HG02970 (cell line): ENCODE measurements at regions not wholly inside any gene's neighbourhood (a gene's known extent, or its start where the extent isn't known, plus 50 kb on each side); places are given as distances from the start of the nearest gene placed in this dataset.

Experiments
- ATAC-seq: cut with Tn5 transposase; IDR thresholded peaks from one replicate; pipeline ENCODE4 v1.9.1; 2021; ENCODE audit warnings: mild to moderate bottlenecking, moderate library complexity, moderate number of reproducible peaks; ENCODE audit not compliant: unreplicated experiment, low FRiP score

DNA sequence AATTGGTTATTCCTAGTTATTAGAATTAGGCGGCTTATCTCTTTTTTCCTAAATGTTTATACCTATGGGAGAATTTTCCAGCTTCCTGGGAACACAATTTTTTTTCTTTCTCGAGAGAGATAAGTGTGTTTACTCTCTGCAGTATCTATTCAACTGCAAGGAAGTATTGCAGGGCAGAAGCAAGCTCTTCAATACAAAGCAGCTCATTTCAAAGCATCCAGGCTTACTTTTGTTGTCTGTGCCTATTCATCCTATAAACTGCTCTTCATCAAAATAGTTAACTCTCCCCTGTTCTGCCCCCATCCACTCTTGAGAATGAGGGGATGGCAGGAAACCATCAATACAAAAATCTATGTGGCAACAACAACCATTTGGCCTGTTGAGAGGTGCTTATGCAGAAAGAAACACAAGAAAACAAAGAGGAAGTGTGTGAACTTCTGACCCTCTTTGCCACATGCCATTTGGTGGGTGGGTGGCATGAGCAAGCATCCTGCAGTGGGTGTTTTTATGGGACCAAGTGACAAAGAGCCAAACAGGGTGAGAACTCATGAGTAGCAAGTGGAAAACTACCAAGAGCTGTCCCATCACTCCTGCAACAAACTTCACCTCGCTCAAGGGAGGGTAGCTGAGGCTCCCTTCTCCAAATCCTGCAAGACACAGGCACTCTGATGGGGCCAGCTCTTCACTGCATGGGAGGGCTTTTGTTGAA, 50.6 kb upstream of the MRPS6 start:
- no peak for ATAC-seq

DNA sequence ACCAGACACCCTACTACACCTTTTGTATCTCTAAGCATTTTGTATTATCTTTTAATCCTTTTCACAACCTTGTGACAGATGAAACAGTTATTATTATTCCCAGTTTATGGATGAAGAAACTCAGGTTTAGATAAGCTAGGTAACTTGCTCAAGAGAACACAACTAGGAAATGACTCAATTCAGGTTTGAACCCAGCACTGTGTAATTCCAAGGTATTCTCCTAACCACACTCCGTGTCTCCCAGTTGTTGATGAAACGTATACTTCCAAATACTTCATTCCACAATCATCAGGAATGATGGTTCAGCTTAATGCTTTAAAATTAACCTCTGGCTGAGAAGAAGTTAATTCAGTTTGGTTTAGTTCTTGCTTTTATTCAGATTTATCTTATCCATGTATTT, 51.7 kb upstream of the MRPS6 start:
- ATAC-seq, result no peak

DNA sequence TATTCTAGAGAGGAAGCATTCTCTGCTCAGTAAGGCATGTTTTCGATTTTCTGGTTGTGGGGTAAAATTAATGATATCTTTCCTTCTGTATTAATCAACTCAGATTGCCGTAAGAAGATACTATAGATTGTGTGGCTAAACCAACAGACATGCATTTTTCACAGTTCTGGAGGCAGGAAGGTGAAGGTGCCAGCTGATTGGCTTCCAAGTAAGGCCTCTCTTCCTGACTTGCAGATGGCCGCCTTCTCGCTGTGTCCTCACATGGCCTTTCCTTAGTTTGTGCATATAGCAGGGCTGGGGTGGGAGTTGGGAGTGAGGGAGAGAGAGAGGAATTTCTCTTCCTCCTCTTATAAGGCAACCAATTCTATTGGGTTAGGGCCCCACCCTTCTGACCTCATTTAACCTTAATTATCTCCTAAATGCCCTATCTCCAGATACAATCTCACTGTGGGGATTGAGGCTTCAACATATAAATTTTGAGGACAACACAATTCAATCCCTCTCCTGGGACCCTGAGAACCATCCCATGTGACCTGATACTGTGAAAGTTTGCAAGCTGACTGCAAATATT, 52.3 kb upstream of the MRPS6 start:
- ATAC-seq, result no peak

DNA sequence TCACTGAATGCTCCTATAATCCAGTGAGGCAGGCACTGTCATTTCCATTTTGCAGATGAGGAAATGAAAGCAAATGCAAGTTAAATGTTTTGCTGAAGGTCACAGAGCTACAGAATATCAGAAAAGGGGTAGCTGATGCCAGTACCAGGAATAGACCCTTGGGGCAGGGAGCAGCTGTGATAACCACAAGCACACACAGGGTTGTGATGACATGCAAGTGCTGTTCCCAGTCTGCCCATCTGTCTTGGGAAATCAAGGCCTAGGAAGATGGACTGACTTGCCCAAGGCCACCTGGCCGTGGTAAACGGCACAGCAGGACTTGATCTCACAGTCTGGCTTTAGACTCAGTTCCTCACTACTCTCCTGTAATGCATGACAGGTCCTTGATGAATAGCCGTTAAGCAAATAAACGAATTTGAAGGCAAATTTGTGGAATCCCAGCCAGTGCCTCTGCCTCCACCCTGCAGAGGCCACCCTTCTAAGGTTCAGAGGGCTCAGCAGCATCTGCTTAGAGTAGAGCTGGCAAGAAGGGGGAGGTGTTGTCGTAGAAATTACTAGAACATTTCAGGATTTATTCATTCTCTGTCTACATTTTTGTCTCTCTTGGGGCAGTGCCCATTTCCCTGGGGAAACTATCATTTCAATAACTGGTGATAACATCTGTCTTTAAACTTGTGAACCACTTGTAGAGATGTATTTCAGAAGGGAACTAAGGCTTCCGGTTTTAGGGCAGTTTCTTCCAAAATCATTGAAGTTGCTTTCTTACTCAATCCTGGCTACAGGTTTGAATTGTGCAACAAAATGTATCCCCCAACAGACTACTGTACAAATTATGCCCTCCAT, 53.2 kb upstream of the MRPS6 start:
- peak; percentile 44 for ATAC-seq

DNA sequence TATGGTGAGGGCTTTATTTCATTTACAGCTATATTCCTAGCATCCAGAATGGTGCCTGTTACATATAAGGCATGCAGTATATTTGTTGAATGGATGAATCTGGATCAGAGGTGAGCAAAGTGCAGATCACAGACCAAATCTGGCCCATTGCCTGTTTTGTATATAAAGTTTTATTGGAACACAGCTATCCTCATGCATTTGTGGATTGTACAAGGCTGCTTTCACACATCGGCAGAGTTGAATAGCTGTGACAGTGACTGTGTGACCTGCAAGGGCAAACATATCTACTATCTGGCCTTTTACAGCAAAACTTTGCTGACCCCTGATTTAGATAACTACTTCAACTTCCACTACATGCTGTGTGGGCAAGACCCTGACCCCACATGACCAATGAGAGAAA, 54.0 kb upstream of the MRPS6 start:
- ATAC-seq, result no peak

DNA sequence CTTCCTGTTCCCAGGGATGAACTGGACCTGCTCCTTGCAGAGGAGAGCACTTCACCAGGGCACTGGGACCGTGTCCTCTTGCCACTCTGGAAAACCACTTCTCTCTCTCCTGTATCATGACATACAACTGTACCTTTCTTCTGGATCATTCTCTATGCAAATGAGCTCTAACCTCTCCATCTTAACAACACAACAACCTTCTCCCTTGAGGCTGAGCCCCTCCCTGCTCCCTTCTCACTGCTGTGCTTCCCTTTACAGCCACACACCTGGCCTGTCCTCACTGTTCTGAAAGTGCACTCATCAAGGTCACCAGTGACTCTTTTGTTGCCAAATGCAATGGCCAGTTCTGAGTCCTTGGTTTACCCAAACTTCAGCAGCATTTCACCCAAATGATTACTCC, 54.5 kb upstream of the MRPS6 start:
- no peak for ATAC-seq

DNA sequence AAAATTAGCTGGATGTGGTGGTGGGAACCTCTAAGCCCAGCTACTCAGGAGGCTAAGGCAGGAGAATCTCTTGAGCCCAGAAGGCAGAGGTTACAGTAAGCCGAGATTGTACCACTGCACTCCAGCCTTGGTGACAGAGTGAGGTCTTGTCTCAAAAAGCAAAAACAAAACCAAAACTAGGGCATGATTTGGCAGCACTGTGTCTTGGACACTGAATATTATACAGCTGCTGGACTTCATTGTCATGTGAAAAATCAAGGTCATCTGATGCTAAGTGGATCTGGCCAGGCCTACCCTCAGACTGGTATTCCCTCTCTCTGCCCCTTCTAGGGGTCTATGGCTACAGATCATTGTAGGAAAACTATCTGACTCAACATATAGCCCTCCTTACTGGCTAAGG, 55.2 kb upstream of the MRPS6 start:
- ATAC-seq, result no peak

DNA sequence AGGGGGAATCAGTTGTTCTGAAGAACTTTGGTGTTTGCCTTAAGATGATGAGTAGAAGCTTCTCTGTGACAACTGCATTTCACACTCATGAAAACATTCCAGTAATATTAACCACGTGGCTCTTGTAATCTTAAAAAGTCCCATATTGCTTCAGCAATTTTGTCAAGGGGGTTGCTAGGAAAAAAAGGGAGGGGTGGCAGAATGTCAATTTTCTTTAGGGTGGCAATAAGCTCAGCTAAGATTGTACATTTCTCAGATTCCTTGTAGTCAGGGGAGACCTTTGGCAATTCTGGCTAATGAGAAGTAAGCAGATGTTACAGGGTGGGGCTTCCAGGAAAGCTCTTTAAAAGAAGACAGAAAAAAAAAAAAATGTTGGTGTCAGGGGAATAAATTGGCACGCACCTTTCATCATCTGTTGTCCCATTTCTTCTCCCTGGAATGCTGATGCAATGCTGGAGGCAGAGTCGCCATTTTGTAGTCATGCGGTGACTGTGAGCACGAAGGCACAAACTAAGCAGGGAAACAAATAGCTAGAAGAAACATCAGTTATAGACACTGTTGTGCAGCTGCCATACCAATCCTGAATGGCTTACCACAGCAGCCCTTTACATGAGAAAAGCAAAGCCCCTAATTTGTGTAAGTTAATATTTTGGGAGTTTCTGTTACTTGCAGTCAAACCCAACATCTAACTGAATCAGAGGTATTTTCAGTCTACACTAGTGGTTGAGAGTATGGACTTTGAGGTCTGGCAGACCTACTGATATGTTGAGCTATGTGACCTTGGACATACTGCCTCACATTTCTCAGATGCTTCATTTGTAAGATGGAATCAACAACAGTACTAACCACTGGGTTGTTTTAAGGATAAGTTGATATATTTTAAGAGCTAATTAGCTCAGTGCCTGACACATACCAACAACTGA, 56.1 kb upstream of the MRPS6 start:
- ATAC-seq, result no peak

DNA sequence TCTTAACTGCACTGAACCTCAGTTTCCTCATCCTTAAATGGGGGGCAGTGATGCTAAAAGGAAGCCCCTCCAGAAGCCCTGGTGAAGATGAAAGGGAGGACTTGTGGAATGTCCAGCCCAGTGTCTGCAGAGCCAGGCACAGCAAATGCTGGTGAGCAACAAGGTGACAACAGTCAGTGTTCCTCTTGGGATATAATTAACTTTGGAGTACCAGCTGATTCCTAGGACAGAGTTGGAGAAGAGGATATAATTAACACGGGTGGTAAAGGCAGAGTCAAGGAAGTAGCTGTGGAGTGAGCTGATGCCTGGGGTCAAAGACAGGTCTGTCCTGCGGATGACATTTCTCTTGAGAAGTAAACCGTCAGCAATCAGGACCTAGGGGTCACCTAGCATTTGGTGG, 60.7 kb upstream of the MRPS6 start:
- ATAC-seq, result no peak

DNA sequence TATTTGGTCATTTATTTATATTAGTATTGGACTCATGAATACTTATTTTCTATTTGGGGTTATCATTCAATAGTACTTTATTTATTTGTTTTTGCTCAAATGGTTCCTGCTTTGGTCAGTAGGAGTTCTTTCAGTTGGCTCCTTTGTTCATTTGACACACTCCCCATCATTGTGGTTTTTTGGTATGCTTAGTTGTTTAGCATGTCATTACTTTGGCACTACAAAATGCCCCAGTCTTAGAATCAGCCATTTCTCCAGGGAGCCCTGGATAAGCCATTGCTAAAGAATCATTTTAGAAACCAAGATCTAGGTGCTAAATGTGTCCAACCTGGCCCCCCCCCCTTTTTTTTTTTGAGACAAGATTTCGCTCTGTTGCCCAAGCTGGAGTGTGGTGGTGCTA, 61.7 kb upstream of the MRPS6 start:
- ATAC-seq, result no peak

DNA sequence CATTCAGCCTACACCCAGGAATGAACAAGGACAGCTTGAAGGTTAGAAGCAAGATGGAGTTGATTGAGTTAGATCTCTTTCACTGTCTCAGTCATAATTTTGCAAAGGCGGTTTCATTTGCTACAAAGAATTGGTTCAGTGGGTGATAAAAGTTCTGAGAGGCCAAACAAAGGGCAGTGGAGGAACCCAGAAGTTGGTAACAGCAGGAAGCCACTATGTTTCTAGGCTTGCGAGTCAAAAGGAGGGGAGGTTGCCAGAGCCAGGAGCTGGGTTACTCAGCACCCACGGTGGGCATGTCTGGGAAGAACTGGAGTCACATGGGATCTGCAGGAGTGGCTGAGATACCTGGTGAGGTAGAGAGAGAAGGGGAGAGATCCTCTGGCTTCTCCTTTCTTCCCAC, 64.2 kb upstream of the MRPS6 start:
- no peak for ATAC-seq

DNA sequence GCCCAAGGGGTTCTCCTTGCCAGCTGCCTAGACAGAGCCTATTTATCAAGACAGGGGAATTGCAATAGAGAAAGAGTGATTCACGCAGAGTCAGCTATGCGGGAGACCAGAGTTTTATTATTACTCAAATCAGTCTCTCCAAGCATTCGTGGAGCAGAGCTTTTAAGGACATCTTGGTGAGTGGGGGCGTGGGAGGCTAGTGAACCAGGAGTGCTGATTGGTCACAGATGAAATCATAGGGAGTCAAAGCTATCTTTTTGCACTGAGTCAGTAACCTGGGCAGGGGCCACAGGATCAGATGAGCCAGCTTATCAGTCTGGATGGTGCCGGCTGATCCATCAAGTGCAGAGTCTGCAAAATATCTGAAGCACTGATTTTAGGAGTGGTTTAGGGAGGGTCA, 64.8 kb upstream of the MRPS6 start:
- ATAC-seq, result no peak

DNA sequence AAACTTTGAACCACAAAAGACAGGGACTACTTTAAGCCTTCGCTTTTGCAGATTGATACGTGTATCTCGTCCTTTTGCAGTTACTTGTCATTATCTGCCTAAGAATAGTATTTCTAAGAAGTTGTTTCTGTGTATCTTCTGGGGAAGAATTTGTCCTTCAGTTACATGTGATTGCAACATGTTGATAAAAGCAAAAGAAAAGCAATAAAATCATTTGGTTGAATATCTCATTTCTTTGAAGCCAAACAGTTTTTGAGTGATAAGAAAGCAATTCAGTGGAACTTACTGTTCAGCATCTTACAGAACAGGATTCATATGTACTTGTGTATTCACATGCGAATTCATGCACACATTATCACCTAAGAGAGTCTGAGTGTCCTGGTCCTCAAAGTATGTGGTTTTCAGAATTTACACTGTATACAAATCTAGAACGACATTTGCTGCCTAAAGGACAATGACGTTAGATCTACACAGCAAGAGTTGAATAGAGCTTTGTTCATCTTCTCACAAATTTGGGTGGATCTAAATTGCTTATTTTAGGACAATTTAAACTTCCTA, 66.7 kb upstream of the MRPS6 start:
- no peak for ATAC-seq

DNA sequence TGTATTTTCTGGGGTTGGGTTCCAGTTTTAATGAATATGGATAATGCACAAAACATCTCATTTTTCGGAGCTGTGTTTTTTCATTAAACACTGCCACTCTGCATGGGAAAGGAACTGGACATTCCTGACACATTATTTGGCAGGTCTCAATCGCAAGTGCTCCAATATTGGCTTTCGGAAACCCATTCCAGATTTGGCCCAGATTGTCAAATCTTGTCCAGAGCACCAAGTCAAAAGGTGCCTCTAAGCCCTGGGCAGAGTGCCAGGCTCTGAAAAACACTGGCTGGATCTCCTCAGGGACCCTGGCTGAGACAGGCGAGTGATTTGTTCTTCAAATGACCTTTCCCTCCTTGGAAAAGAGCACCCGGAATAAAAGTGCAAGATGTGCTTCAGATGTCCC, 68.4 kb upstream of the MRPS6 start:
- ATAC-seq, result no peak

DNA sequence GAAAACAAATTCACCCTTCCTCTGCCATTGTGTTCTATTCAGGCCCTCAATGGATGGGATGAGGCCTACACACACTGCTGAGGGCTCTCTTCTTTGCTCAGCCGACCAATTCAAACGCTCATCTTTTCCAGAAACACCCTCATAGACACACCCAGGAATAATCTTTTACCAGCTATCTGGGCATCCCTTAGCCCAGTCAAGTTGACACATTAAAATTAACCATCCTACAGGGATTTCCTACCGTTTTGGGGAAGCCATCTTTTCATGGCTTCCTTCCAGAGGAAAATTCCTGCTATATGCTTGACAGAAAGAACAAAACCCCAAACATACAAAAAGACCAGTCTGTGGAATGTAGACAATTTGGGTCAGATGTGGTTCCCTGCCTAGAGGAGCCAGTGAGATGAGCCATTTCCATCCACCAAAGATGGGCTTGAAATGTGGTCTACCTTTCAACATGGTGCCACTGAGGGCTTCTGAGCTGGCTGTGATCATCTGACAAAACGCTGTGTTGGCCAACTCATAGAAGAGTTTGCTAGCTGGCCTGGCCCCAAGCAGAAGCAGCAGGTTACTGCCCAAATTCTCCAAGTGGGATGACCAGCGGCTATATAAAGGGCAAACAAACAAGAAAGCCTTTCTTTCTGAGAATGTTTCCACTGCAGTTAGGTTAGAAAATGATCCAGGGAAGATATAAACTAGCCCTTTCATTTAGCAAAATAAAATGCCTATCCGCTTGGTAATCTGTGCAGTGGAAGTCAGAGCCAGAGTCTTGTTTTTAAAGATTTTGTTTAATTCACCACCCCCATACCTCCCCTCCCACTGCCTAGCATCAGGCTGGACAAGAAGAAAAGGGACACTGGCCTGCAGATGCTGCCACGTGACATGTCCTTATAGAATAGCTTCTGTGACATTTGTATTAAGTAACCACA, 69.1 kb upstream of the MRPS6 start:
- ATAC-seq, result no peak

DNA sequence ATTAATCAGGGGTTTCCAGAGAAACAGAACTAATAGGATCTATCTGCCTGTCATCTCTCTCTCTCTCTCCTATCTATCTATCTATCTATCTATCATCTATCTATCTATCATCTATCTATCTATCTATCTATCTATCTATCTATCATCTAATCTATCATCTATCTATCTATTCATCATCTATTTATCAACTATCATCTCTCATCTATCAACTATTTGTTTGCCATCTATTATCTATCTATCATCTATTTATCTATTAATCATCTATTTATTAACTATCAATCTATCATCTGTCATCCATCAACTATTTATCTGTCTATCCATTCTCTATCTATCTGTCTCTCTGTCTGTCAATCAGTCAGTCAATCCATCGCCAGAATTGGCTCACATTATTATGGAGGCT, 70.0 kb upstream of the MRPS6 start:
- no peak for ATAC-seq

DNA sequence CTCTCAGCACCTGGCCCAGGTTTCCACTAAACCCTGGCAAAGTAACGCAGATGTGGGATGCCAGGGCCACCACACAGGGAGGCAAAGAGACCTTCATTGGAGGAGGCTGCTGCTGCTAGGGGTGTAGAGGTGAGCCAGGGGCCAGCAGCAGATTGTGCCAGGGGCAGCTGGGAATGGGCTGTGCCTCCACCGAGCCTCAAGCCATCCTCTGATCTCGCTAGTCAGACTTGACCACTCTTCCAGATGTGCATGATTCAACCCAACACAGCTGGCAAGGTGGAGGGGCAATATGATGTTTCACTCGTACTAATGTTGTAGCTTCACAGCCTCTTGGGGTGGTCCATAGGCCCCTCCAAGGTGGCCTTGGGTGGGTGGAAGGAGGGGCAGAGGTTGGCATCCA, 73.0 kb upstream of the MRPS6 start:
- no peak for ATAC-seq

DNA sequence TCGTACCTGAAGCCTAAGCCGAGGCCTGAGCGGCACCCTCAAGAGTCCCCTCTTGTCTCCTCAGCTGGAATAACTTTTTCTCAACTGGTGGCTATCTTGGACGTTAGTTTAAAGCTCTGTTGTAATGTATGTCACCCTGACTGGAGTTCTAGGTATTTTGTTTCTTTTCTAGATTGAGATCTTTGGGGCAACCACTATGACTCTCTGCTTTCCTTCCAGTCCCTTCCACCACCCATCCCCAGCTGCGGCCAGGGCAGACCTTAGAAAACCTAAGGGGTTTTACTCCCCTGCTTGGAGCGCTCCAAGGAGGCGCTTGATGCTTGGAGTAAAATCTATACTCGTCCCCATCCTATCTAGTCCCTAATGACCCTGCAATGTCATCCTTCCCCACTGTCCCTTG, 74.6 kb upstream of the MRPS6 start:
- no peak for ATAC-seq

DNA sequence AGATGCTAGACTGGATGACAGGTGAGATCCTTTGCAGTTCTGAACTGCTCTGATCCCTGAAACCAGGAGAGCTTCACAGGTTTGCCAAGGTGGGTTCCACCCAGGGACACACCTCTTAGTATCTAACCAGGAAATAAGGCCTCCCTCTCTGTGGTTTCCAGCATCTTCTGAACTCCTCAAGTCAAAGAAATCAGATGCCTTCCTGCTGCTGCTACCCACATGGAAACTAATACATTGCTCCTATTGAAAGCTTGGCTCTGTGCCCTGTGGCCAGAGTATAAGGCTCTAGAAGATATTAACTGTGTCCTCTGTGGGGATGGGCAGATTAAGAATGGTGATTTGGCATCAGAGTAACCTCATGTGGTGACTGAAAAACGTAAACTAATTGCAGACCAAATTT, 75.0 kb upstream of the MRPS6 start:
- no peak for ATAC-seq
